ENCODE measurements at regions not wholly inside any gene's neighbourhood (a gene's known extent, or its start where the extent isn't known, plus 50 kb on each side); places are given as distances from the start of the nearest gene placed in this dataset.

GRCh38 chr6:93035756-93036155, 383.6 kb downstream of the EPHA7 start:
- Histone ChIP-seq H3K27me3 (no peaks in the 10 kb centered on the region), H3K9me3 (no peaks in the 10 kb centered on the region), H3K36me3 (no peaks in the 10 kb centered on the region), H3K4me3 (no peak overlapping the region), H3K4me1 (no peaks in the 10 kb centered on the region), H3K27ac (no peak overlapping the region)
- TF ChIP-seq, protein P1, sequence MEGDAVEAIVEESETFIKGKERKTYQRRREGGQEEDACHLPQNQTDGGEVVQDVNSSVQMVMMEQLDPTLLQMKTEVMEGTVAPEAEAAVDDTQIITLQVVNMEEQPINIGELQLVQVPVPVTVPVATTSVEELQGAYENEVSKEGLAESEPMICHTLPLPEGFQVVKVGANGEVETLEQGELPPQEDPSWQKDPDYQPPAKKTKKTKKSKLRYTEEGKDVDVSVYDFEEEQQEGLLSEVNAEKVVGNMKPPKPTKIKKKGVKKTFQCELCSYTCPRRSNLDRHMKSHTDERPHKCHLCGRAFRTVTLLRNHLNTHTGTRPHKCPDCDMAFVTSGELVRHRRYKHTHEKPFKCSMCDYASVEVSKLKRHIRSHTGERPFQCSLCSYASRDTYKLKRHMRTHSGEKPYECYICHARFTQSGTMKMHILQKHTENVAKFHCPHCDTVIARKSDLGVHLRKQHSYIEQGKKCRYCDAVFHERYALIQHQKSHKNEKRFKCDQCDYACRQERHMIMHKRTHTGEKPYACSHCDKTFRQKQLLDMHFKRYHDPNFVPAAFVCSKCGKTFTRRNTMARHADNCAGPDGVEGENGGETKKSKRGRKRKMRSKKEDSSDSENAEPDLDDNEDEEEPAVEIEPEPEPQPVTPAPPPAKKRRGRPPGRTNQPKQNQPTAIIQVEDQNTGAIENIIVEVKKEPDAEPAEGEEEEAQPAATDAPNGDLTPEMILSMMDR (IDR thresholded peaks at IDR 0.05), result no peak
- no peak for DNase-seq
- no peak for ATAC-seq
- intact Hi-C loops (cut with DNase I), result no loop called here

GRCh38 chr6:93021235-93021915, 398.0 kb downstream of the EPHA7 start:
- Histone ChIP-seq H3K27me3 (no peaks in the 10 kb centered on the region), H3K36me3 (no peaks in the 10 kb centered on the region), H3K4me3 (no peak overlapping the region), H3K9me3 (no peaks in the 10 kb centered on the region), H3K4me1 (no peaks in the 10 kb centered on the region), H3K27ac (no peak overlapping the region)
- ATAC-seq (no peak), DNase-seq (no peak)
- intact Hi-C loops (cut with DNase I), result no loop called here
- 51% methylated on average over 7 of the region's 7 CpGs for WGBS (ENCODE audit: insufficient coverage, low coverage, low lambda C conversion rate, missing lambda C conversion rate)
- no peak for TF ChIP-seq POLR2A (IDR thresholded peaks at IDR 0.05)
- TF ChIP-seq, protein P1 (IDR thresholded peaks at IDR 0.05), result no peak

DNA sequence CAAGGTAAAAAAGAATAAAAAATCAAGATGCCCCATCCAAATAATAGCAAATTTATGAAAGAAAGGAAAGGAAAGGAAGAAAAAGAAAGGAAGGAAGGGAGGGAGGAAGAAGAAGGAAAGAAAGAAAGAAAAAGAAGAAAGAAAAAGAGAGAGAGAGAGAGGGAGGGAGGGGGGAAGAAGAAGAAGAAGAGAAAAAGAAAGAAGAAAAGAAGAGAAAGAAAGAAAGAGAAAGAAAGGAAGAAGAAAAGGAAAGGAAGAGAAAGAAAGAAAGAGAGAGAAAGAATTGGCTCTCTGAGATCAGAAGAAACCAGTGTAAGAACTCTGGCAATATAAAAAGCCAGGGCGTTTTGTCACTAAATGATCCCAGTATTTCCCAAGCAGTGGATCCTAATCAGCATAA, 401.7 kb downstream of the EPHA7 start:
- 17% methylated on average over 1 of the region's 1 CpG for WGBS (ENCODE audit: insufficient coverage, low coverage, low lambda C conversion rate, missing lambda C conversion rate)
- no peaks in the 10 kb centered on the region for H3K9me3 ChIP-seq
- no peak overlapping the region for H3K27ac ChIP-seq
- no peak for DNase-seq
- H3K4me3 ChIP-seq, result no peak overlapping the region
- no peaks in the 10 kb centered on the region for H3K36me3 ChIP-seq
- H3K4me1 ChIP-seq, result no peaks in the 10 kb centered on the region
- no peak for ATAC-seq
- no peaks in the 10 kb centered on the region for H3K27me3 ChIP-seq
- TF ChIP-seq POLR2A (IDR thresholded peaks at IDR 0.05), result no peak
- TF ChIP-seq, protein P1 (IDR thresholded peaks at IDR 0.05), result no peak
- intact Hi-C loops (cut with DNase I), result no loop called here

- no peaks in the 10 kb centered on the region for H3K36me3 ChIP-seq
- H3K4me1 ChIP-seq, result no peaks in the 10 kb centered on the region
- 24% methylated on average over 2 of the region's 2 CpGs for WGBS (ENCODE audit: insufficient coverage, low coverage, low lambda C conversion rate, missing lambda C conversion rate)
- no peak for TF ChIP-seq POLR2A (IDR thresholded peaks at IDR 0.05)
- TF ChIP-seq, protein P1 (IDR thresholded peaks at IDR 0.05), result no peak
- H3K27ac ChIP-seq, result no peak overlapping the region
- no peak for DNase-seq
- no peak overlapping the region for H3K4me3 ChIP-seq
- intact Hi-C loops (cut with DNase I), result no loop called here
- no peaks in the 10 kb centered on the region for H3K9me3 ChIP-seq
- no peaks in the 10 kb centered on the region for H3K27me3 ChIP-seq
- ATAC-seq, result no peak
Observed at GRCh38 chr6:93017213-93017612, 402.1 kb downstream of the EPHA7 start.

- DNase-seq, result no peak
- no peaks in the 10 kb centered on the region for H3K36me3 ChIP-seq
- ATAC-seq, result no peak
- H3K27me3 ChIP-seq, result no peaks in the 10 kb centered on the region
- 16% methylated on average over 2 of the region's 2 CpGs for WGBS (ENCODE audit: insufficient coverage, low coverage, low lambda C conversion rate, missing lambda C conversion rate)
- intact Hi-C loops (cut with DNase I), result no loop called here
- H3K27ac ChIP-seq, result no peak overlapping the region
- TF ChIP-seq POLR2A (IDR thresholded peaks at IDR 0.05), result no peak
- no peak overlapping the region for H3K4me3 ChIP-seq
- no peaks in the 10 kb centered on the region for H3K4me1 ChIP-seq
- H3K9me3 ChIP-seq, result no peaks in the 10 kb centered on the region
Observed at GRCh38 chr6:93013054-93013453, 406.3 kb downstream of the EPHA7 start.
